HG03342 (cell line): ENCODE measurements at regions not wholly inside any gene's neighbourhood (a gene's known extent, or its start where the extent isn't known, plus 50 kb on each side); places are given as distances from the start of the nearest gene placed in this dataset.
"Not testable (repeated sequence)": the region's sequence is repeated elsewhere in the genome, so short reads cannot be mapped to it uniquely, and the experiment has no call there.

Source experiments
- ATAC-seq: cut with Tn5 transposase; IDR thresholded peaks from one replicate; pipeline ENCODE4 v1.9.1; 2021; ENCODE audit warnings: mild to moderate bottlenecking, moderate library complexity; ENCODE audit not compliant: unreplicated experiment

- not testable (repeated sequence) for ATAC-seq
These were observed 129.6 kb downstream of the CRYBB2 start for GRCh38 chr22:25348996-25349395.

DNA sequence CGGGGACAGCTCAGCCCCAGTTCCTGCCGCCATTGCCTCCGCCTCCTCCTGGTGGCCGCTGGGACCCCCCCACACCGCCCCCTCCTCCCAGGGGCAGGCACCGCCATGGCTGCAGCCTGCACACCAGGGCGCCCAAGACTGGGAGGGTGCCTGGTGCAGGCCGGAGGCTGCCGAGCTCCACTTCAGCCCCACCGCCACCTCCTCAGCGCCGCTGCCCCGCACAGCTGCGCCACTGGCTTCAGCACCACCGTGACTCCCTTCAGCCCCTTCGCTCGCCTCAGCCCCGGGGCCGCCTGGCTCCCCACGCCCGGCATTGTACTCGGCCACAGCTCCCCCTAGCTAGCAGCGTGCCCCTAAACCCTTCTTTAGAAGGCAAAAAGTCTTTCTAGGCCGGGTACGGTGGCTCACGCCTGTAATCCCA lies 131.1 kb downstream of the CRYBB2 start:
- no peak for ATAC-seq

DNA sequence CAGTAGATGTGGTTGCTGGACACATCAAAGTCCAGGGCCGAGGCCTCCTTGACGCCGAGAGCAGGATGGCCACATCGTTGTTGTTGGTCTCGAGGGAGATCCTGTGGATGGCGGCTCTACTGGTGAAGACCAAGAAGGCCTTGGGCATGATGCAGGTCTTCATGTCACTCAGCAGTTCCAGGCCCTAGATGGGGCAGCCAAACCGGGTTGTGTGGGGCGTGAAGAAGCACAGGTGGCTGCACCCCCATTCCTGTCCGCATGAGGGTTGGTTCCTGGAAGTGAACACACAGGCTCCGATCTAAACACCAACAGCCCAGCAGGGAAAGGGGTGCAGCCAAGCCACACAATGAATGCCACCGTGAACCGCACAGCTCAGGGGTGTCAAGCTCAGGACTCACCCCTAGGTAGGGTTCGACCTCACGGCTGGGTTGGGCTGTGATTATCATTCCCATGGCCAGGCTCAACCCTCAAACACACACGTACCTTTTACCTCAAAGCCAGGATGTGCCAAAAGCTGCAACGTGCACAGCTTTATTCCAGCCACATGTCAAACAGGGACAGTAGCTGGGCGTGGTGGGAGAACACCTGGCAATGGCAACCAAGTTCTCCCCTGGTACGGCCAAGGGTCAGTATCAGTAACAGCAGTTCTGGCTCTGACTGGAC lies 132.3 kb downstream of the CRYBB2 start:
- no peak for ATAC-seq

- ATAC-seq = no peak
These were observed 132.8 kb downstream of the CRYBB2 start for GRCh38 chr22:25352294-25352680.

GRCh38 chr22:25353516-25354445 lies 134.3 kb downstream of the CRYBB2 start:
- no peak for ATAC-seq

- no peak for ATAC-seq
These were observed 135.0 kb downstream of the CRYBB2 start for GRCh38 chr22:25354456-25354855.

DNA sequence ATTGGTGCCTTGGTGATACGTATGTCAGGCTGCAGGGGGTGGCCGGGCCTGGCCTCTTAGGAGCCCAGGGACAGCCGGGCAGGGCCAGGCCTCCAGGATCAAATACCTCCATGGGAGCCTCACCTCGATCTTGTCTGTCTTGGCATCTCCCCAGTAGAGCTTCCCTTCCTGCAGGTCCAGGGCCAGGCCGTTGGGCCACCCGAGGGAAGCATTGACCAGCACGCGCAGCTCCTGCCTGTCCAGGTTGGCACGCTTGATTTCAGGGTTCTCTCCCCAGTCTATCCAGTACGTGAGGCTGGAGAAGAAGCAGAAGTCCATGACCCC lies 137.7 kb downstream of the CRYBB2 start:
- no peak for ATAC-seq

GRCh38 chr22:25357606-25358420 lies 138.4 kb downstream of the CRYBB2 start:
- ATAC-seq = no peak

- ATAC-seq = no peak
These were observed 139.2 kb downstream of the CRYBB2 start for GRCh38 chr22:25358421-25359170.

DNA sequence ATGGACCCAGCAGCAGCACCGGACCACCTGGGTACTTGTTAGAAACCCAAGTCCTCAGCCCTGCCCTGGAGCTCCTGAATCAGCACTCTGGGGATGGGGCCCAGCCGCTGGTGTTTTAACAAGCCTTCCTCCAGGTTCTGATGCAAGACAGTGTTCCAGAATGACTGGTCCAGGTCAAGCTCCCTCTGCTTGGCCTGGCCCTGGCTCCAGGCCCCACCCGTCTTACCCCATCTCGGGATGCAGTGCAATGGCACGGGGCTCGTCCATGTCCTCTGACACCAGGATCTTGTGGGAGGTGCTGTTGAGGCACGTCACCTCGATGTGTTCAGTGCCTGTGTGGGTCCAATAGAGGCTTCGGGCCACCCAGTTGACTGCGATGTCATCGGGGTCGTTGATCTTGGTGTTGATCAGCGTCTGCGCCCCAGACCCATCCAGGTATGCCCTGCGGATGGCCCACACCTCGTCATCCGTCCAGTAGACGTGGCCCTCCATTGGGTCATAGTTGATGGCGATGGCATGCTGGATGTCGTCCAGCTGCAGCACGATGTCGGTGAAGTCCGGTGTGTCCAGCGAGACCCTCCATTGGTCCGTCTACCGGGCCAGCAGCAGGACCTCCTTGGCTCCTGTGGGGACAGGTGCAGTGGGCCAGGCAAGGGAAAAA lies 140.3 kb downstream of the CRYBB2 start:
- ATAC-seq = no peak

DNA sequence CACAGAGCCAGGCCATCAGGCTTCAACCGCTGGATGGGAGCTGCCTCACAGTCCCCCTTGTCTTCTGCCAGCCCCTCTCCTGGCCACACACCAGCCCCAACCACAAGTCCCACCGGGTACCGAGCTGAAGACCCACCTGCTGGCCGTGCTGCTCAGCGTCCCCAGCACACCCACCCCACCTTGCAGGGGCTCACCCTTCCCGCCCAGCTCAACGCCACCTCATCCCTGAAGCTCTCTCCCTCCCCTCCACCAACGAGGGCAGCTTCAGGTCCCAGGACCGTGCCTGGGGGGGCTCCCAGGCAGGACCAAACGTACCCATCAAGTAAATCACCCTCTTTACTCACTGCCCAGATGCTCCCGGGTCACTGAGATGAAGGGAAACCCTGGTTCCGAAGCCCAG lies 141.0 kb downstream of the CRYBB2 start:
- ATAC-seq = no peak

DNA sequence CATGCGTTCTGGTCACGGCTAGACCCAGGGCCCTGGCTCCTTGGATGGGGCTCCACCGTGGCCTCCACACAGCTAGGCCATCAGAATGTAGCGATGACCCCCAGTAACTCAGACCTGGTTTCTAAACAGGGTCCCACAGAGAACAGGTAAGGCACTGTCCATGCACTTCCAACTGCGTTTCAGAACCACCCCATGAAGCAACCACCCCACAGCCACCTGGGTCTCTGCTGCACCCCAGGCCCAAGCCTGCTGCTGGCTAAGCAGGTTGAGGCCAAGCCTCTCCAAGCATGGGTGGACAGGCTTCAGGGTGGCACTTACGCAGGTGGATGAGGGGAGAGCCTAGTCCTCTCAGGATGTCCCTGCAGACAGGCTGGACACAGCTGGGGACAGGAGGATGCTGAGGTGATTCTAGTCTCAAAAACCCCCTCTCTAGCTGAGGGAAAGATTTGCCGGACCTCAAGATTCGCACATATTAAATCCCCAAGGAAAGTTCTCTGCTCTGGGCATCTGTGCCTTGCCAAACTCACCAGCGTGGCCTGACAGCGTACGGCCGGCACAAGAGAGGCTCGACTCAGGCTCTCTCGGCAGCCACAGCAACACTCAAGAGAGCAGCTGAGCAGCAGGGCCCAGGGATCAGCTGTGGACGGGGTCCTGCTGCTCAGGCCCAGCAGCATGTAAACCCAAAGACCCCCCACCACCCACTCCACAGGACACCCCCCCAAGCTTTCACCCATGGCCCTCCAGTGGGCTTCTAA lies 141.6 kb downstream of the CRYBB2 start:
- no peak for ATAC-seq

- ATAC-seq = no peak
These were observed 142.4 kb downstream of the CRYBB2 start for GRCh38 chr22:25361899-25362214.

- no peak for ATAC-seq
These were observed 142.9 kb downstream of the CRYBB2 start for GRCh38 chr22:25362215-25362882.

DNA sequence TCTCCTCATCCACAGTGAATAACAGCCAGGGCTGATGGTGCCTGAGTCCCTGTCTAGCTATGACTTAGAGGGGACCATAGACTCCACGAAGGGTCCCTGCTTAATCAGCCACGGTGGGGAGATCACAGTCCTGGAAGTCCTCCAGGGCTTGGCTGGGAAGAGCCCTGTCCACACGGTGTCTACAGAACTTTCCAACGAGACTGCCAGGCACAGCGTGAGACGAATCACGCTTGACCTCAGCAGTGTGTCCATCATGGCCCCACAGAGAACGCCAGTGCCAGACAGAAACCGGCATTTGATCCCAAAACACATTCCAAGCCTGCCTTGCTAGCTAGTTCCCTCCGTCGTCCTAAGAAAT lies 143.4 kb downstream of the CRYBB2 start:
- no peak for ATAC-seq

DNA sequence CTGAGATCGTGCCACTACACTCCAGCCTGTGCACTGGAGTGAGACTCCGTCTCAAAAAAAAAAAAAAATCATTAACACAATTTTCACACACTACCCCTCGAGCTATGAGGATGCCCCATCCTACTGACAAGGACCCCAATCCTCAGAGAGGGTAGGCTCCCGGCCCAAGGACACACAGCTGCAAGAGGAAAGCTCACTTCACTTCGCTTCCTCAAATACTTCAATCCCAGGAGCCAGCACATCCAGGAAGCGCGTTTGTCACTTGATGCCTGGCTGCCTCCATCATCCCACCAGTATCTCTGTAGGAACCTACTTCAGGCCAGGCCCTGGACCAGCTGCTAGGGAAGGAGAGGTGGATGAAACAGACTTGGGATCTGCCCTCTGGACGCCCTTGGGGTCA lies 144.0 kb downstream of the CRYBB2 start:
- ATAC-seq = no peak

DNA sequence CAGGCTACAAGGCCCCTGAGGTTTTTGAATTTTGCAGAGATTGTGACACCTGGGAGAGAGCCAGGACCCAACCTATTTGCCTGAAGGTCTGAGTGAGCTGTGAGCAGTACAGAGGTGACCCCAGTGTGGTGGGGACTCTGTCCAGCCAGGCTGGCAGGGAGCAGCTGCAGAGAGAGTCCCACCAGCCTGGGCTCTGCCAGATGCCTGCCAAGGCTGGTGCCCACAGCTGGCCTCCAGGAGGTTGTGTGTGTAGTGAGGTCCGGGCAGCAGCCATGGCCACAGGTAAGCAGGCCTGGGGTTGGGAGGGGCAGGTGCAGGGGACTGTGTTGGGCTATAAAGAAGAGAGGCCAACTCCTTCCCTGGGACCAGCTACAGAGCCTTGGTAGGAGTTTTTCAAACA lies 144.8 kb downstream of the CRYBB2 start:
- no peak for ATAC-seq

GRCh38 chr22:25364736-25365241 lies 145.3 kb downstream of the CRYBB2 start:
- ATAC-seq = no peak
